Left cardiac atrium (tissue), 4 donors: ENCODE measurements at regions not wholly inside any gene's neighbourhood (a gene's known extent, or its start where the extent isn't known, plus 50 kb on each side); places are given as distances from the start of the nearest gene placed in this dataset.
"Not testable (repeated sequence)": the region's sequence is repeated elsewhere in the genome, so short reads cannot be mapped to it uniquely, and the experiment has no call there.

ENCODE experiments used
- ATAC-seq, 2 donors: fragments of 200-7000 bp; cut with Tn5 transposase; one replicate each; pipeline ENCODE4 v1.9.1; 2020; ENCODE audit warnings: mild to moderate bottlenecking in 2 of 2, moderate library complexity in 2 of 2
- DNase-seq: peaks from one replicate; pipeline ENCODE4 v3.0.0-alpha.2; 2020
- intact Hi-C, 2 donors: fragments of 100-400 bp; cut with DNase I; formaldehyde crosslinking; loops; one replicate each; pipeline versions ENCODE4 v1.14.1 to v1.15.1; 2022 to 2023
- donor health status: DM: no; HTN: yes; CAD: no.
- donor health status: DM: no; HTN: yes; CAD: no; lungs with severe emphysema.
- donor health status: DM: yes; HTN: yes; CAD: no.
- donor health status: Dilated cardiomyopathy.

GRCh38 chr12:8385431-8385830 lies 70.3 kb upstream of the CLEC6A start:
- ATAC-seq, DNase-seq, intact Hi-C loops: not testable (repeated sequence)

- DNase-seq, ATAC-seq, intact Hi-C loops: not testable (repeated sequence)
These were observed 69.1 kb upstream of the CLEC6A start for GRCh38 chr12:8386661-8387060.

GRCh38 chr12:8389296-8389695 lies 66.5 kb upstream of the CLEC6A start:
- intact Hi-C loops, ATAC-seq, DNase-seq: not testable (repeated sequence)

- intact Hi-C loops, result not testable (repeated sequence)
- DNase-seq, result peak; percentile 65
- ATAC-seq, result peak in 1 of 2 donors; percentile 37
These were observed 65.6 kb upstream of the CLEC6A start for GRCh38 chr12:8390001-8390777.

- DNase-seq, result peak; percentile 66
- intact Hi-C loops, result not testable (repeated sequence)
- ATAC-seq, result peak; percentile 77 to 82
These were observed 59.3 kb upstream of the CLEC6A start for GRCh38 chr12:8396225-8397071.

GRCh38 chr12:8397378-8397777 lies 58.4 kb upstream of the CLEC6A start:
- intact Hi-C loops, ATAC-seq, DNase-seq: not testable (repeated sequence)

GRCh38 chr12:8399496-8400034 lies 56.2 kb upstream of the CLEC6A start:
- ATAC-seq, intact Hi-C loops: not testable (repeated sequence)

GRCh38 chr12:8403834-8404233 lies 51.9 kb upstream of the CLEC6A start:
- intact Hi-C loops, DNase-seq, ATAC-seq: not testable (repeated sequence)

More at GRCh38 chr12:8399496-8400034, 56.2 kb upstream of the CLEC6A start:
- not testable (repeated sequence) for DNase-seq

GRCh38 chr12:8404341-8404740 lies 51.4 kb upstream of the CLEC6A start:
- DNase-seq, ATAC-seq, intact Hi-C loops: not testable (repeated sequence)
